ENCODE measurements at regions not wholly inside any gene's neighbourhood (a gene's known extent, or its start where the extent isn't known, plus 50 kb on each side); places are given as distances from the start of the nearest gene placed in this dataset.

- no peak for TF ChIP-seq EZH2 (IDR thresholded peaks at IDR 0.05)
- no peak for TF ChIP-seq POLR2AphosphoS5 (IDR thresholded peaks at IDR 0.05; ENCODE audit: borderline replicate concordance, low read depth, low read length)
- no peak for TF ChIP-seq FOXP2 (optimal IDR thresholded peaks at IDR 0.05; ENCODE audit: control extremely low read depth, extremely low read length, insufficient read depth)
Measured at GRCh38 chr16:35195173-35195863, 1735.9 kb downstream of the TP53TG3F start.
